ENCODE measurements at regions not wholly inside any gene's neighbourhood (a gene's known extent, or its start where the extent isn't known, plus 50 kb on each side); places are given as distances from the start of the nearest gene placed in this dataset.

DNA sequence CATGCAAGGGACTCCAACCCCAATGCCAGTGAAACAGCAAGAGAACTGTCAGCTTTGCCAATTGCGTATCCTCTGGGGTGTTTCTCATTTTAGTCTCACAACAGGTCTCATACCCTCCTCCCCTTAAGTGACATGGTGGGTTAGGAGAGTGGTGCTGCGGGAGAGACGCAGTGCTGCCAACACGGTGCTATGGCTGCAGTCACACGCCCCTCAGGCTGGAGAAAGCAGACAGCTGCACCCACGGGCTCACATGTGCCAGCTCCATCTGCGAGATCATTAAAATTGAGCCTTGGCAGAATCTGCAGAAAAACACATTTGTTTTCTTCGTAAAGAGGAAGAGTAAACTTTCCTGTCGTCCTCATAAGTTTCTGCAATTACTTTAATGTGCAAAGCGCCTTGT, 114.7 kb downstream of the ANKRD60 start:
- TF ChIP-seq, protein P1, sequence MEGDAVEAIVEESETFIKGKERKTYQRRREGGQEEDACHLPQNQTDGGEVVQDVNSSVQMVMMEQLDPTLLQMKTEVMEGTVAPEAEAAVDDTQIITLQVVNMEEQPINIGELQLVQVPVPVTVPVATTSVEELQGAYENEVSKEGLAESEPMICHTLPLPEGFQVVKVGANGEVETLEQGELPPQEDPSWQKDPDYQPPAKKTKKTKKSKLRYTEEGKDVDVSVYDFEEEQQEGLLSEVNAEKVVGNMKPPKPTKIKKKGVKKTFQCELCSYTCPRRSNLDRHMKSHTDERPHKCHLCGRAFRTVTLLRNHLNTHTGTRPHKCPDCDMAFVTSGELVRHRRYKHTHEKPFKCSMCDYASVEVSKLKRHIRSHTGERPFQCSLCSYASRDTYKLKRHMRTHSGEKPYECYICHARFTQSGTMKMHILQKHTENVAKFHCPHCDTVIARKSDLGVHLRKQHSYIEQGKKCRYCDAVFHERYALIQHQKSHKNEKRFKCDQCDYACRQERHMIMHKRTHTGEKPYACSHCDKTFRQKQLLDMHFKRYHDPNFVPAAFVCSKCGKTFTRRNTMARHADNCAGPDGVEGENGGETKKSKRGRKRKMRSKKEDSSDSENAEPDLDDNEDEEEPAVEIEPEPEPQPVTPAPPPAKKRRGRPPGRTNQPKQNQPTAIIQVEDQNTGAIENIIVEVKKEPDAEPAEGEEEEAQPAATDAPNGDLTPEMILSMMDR (IDR thresholded peaks at IDR 0.05; ENCODE audit: control extremely low read depth, extremely low read depth, low read depth, missing control alignments): no peak
- POLR2A ChIA-PET: no interaction called here
- no peak for DNase-seq (ENCODE audit: extremely low spot score)
- CTCF ChIA-PET: no interaction called here

DNA sequence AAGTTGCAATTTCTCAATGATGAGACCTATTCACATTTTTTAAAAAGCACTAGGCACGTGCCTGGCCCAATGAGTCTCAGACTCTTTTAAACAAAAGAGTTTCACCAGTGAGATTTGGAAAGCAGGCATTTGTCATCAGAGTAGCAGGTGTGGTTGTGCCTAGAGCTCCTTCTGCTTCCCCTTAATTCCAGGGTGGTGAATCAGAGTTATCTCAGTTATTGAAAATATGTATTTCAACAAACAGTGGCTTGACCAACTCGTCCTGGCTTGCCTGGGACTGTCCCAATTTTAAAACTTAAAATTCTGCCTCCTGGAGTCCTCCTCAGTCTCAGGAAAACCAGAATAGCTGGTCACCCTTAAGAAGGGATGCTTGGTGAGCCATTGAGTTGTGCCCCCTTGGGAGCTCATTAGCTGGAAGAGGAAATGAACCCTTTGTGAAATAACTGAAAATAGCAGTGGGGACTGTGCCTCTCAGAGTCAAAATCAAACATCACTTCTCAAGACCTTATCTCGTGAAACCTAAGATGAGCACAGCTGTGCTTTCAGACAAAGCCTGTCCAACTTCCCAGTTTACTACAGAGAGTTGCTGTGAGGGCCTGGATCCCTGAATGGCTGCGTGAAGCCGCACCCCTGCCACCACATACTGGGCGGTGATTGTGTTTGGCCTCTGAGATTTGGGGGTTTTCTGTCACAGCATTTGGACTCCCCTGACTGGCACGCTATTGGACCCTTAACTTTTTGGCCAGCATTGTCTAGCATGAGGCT, 116.3 kb downstream of the ANKRD60 start:
- CTCF ChIA-PET: interaction anchor here (1.7 kb wide), 1 partner anchor 25 kb away, joined by 4 read pairs; no protein-coding TSS in a partner anchor
- no peak for DNase-seq (ENCODE audit: extremely low spot score)
- POLR2A ChIA-PET: no interaction called here
- TF ChIP-seq, protein P1 (IDR thresholded peaks at IDR 0.05; ENCODE audit: control extremely low read depth, extremely low read depth, low read depth, missing control alignments): no peak

DNA sequence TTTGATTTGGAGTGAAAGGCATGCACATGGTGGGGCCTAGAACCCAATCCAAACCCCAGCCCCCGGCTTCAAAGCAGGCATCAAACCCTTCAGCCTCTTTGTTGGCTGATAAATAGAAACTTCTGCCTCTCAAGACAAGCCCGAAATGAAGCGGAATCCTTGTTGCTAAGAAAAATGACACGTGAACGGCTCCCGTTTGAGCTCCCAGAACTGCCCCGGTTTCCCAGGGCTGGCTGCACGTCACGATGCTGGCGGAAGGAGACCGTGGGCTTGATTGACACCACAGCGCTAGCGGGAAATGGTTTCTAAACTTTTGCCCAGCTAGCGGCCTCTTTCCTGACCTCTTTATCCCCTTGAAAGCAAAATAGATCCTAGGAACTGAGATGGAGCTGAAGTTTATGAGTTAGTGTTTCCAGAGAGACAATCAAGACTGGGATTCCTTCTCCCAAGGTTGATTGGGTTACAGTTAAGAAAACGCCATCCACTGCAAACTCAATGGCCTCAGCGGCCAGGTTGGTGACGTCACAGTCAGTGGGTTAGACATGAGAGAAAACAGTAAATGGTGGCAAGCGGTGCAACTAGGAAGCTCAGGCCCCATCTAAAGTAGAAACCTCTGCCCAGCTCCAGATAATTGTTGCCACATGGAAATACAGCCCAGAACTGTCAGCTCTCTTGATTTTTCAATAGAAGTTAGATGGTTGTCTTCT, 117.0 kb downstream of the ANKRD60 start:
- no peak for DNase-seq (ENCODE audit: extremely low spot score)
- ChIA-PET POLR2A (no interaction called here), CTCF (interaction anchor here (1.7 kb wide), 1 partner anchor 24 kb away, joined by 4 read pairs; no protein-coding TSS in a partner anchor)
- TF ChIP-seq, protein P1 (IDR thresholded peaks at IDR 0.05; ENCODE audit: control extremely low read depth, extremely low read depth, low read depth, missing control alignments): no peak

DNA sequence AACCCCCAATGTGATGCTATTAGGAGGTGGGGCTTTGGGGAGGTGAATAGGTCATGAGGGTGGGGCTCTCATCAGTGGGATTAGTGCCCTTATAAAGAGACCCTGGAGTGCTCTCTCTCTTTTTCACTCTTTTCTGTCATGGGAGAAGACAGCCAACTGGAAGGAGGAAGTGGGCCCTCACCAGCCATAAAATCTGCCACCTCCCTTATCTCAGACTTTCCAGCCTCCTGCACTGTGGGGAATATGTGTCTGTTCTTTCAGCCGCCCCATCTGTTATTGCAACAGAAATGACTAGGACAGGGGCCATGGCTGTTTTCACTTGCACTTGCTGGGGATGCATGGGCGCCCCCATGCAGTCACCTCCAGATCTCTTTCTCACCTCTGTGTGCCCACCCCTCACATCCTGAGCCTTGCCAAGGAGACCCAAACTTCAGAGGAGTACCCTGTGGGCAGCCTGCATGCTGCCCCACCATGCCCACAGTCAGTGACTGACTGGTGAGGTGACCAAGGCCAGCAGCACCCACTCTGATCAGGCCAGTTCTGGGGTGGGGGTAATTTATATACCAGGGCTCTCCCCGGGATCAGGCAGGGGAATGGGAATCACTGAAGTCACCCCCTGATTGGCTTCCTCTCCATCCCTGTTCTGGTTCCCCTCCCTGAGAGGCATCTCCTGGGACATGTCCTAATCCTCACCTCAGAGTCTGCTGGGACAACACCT, 118.4 kb downstream of the ANKRD60 start:
- POLR2A ChIA-PET: no interaction called here
- TF ChIP-seq, protein P1 (IDR thresholded peaks at IDR 0.05; ENCODE audit: control extremely low read depth, extremely low read depth, low read depth, missing control alignments): no peak
- DNase-seq (ENCODE audit: extremely low spot score): no peak
- CTCF ChIA-PET: no interaction called here

DNA sequence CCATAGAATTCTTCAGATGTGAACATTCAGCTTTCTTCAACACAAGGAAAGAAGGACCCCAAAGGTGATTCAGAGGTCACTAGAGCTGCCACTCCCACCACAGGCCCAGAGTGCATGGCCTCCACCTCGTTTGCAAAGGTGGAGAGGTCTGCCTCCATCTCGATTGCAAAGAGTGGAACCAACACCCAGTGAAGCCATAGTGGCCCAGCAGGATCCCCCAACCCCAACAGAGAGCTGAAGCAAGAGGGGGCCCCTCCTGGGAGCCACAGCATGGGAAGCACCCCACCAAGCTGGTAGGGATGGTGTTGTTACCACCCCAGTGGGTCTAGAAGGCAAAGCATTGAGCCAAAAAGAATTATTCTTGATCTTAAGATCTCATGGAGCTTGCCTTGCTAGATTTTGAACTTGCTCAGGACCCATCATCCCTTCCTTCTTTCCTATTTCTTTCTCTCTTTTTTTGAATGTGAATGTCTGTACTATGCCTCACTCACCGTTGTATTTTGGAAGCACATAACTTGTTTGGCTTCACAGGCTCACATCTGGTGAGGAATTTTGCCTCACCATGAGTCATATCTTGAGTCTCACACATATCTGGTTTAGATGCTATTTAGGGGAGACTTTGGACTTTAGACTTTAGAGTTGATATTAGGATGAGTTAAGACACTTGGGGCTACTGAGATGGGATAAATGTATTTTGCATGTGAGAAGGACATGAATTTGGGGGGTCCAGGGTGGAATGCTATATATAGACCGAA, 119.2 kb downstream of the ANKRD60 start:
- ChIA-PET CTCF (no interaction called here), POLR2A (no interaction called here)
- DNase-seq (ENCODE audit: extremely low spot score): no peak
- TF ChIP-seq, protein P1 (IDR thresholded peaks at IDR 0.05; ENCODE audit: control extremely low read depth, extremely low read depth, low read depth, missing control alignments): no peak

DNA sequence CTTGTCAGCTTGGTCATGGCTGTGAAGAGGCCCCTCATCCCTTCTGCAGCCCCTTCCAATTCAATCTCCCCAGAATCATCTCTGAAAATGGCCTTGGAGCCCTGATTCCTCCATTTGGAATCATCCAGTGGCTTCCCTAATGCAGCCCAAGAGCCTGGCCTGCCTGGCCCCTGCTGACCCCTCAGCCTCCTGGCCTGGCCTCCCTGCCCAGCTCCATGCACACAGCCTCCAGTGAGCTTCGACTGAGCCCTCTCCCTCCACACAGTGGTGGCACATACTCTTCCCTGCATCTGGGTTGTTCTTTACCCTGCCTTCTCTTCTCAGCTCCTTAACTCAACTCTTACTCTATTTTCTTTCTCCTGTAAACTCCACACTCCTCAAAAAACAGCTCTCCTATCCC, 120.9 kb downstream of the ANKRD60 start:
- DNase-seq (ENCODE audit: extremely low spot score): no peak
- ChIA-PET POLR2A (no interaction called here), CTCF (interaction anchor here (1.2 to 2.0 kb wide), 4 partner anchors 8 to 20 kb away, joined by 3 to 7 read pairs (median 4); no protein-coding TSS in a partner anchor)
- TF ChIP-seq, protein P1 (IDR thresholded peaks at IDR 0.05; ENCODE audit: control extremely low read depth, extremely low read depth, low read depth, missing control alignments): no peak

All from GM10248 (cell line).